ENCODE measurements at regions not wholly inside any gene's neighbourhood (a gene's known extent, or its start where the extent isn't known, plus 50 kb on each side); places are given as distances from the start of the nearest gene placed in this dataset.

DNA sequence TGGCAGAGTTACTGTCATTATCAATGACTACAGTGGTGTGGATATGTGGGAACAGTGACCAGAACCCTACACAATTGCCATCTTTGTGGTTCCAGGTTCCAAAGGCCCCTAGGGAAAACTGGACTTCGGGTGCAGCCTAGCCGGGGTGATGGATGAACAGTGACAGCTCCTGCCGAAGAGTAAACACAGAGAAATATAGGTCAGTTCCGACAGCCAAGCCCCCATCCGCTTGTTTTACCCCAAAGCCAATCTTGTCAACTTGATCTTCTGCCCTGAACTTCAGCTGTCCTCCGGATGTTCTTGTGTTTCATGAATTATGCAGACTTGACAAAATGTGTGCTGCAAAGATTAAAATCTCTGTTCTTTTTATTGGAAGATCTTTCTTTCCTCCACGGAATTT is 200.4 kb upstream of the SRRM4 start:
- Histone ChIP-seq H3K27ac (ENCODE audit: low read length) (no peak overlapping the region), H3K9ac (ENCODE audit: low read depth, low read length) (no peak overlapping the region), H3K4me1 (ENCODE audit: insufficient read depth, low read length) (peaks cover 8% of the 10 kb centered on the region; the same call in 1 of the 2 replicates), H3K4me3 (ENCODE audit: low read length) (no peak overlapping the region), H3K9me3 (ENCODE audit: insufficient read depth, low read depth, low read length) (no peaks in the 10 kb centered on the region), H3K36me3 (ENCODE audit: insufficient read depth, low read depth, low read length) (no peaks in the 10 kb centered on the region), H3K27me3 (ENCODE audit: insufficient read depth, low read length) (peaks cover 3% of the 10 kb centered on the region)

DNA sequence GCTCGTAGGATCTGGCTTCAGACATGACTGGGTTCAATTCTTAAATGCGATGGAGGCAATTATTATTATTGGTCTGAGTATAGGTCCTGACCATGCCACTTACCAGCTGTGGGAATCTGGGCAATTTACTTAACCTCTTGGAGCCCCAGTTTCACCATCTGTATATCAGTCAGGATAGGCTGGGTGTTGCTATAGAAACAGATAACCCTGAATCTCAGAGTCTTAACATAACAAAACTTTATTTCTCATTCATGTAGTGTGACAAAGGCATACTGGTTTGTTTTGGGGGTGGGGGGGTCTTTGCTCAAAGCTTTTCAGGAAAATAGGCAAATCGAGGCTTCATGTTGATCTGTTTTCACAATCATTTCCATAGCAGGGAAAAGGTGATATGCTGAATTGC is 199.6 kb upstream of the SRRM4 start:
- Histone ChIP-seq H3K36me3 (ENCODE audit: insufficient read depth, low read depth, low read length) (no peaks in the 10 kb centered on the region), H3K4me1 (ENCODE audit: insufficient read depth, low read length) (peaks cover 8% of the 10 kb centered on the region; the same call in 1 of the 2 replicates), H3K27ac (ENCODE audit: low read length) (no peak overlapping the region), H3K9me3 (ENCODE audit: insufficient read depth, low read depth, low read length) (no peaks in the 10 kb centered on the region), H3K9ac (ENCODE audit: low read depth, low read length) (no peak overlapping the region), H3K27me3 (ENCODE audit: insufficient read depth, low read length) (no peaks in the 10 kb centered on the region; the same call in 1 of the 2 replicates), H3K4me3 (ENCODE audit: low read length) (peak overlapping the region; percentile 5; the same call in 1 of the 2 replicates)

DNA sequence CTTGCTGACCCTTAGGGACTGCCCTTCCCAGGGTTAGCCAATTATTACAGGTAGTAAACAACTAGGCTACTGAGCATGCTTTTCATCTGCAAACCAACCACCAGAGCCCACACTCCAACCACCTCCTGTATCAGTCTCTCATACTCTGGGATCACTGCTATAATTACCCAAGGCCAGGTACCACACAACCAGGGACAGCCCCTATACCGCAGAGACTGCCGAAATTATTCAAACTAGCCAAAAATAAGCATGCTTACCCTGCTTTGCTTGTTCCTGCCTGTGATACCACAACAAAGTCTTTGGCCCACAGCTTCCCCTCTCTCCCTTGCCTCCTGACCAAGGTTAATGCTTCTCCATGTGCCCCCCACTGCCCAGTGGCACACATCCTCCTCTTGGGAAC is 197.6 kb upstream of the SRRM4 start:
- no peaks in the 10 kb centered on the region for H3K36me3 ChIP-seq (ENCODE audit: insufficient read depth, low read depth, low read length)
- no peak overlapping the region for H3K9ac ChIP-seq (ENCODE audit: low read depth, low read length)
- H3K4me3 ChIP-seq (ENCODE audit: low read length) = no peak overlapping the region
- H3K9me3 ChIP-seq (ENCODE audit: insufficient read depth, low read depth, low read length) = no peaks in the 10 kb centered on the region
- H3K27me3 ChIP-seq (ENCODE audit: insufficient read depth, low read length) = no peaks in the 10 kb centered on the region
- H3K4me1 ChIP-seq (ENCODE audit: insufficient read depth, low read length) = peaks cover 8% of the 10 kb centered on the region; the same call in 1 of the 2 replicates
- H3K27ac ChIP-seq (ENCODE audit: low read length) = no peak overlapping the region

DNA sequence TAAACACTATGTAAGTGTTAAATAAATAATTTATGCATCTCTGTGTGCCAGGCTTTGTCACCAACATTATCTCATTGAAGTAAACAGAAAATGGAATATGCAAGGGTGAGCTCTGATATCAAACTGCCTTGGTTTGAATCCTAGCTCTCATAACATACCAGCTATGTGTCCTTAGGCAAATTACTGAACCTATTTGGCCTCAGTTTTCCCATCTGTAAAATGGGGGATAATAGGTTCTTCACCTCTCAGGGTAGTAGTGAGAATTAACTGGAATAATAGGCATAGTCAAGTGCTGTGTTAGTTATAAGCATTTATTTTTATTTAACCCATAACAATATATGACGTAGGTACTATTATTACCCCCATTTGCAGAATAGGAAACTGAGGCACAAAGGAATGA is 190.8 kb upstream of the SRRM4 start:
- no peak overlapping the region for H3K9ac ChIP-seq (ENCODE audit: low read depth, low read length)
- no peaks in the 10 kb centered on the region for H3K36me3 ChIP-seq (ENCODE audit: insufficient read depth, low read depth, low read length)
- H3K9me3 ChIP-seq (ENCODE audit: insufficient read depth, low read depth, low read length) = no peaks in the 10 kb centered on the region
- H3K27ac ChIP-seq (ENCODE audit: low read length) = no peak overlapping the region
- H3K4me3 ChIP-seq (ENCODE audit: low read length) = no peak overlapping the region
- H3K27me3 ChIP-seq (ENCODE audit: insufficient read depth, low read length) = no peaks in the 10 kb centered on the region
- H3K4me1 ChIP-seq (ENCODE audit: insufficient read depth, low read length) = no peaks in the 10 kb centered on the region

DNA sequence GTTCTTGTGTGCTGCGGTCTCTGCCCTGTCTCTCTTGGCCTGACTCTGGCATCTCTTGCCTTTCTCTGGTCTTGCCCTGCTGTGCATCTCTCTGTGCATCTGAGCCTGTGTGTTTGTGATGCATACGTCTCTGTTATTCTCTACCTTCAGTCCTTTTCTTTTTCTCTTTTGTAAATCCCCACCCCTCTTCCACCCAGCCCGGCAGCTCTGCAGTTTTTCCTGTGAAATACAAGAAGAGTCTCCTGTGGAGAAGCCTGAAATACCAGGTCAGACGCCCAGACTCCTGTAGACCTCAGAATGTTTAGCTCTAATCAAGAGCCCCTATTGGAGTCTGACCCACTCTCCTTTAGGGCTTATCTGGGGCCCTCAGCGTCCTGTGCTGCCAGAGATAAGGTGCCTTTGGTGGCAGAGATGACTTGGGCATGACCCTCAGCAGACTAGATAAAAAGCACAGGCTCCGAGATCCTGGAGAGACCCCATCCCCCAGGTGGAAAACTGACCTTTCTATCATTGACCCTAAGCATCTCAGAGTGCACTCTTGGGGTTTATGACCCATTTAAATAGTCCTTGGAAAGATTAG is 167.5 kb upstream of the SRRM4 start:
- Histone ChIP-seq H3K27me3 (ENCODE audit: insufficient read depth, low read length) (no peaks in the 10 kb centered on the region), H3K9ac (ENCODE audit: low read depth, low read length) (no peak overlapping the region), H3K9me3 (ENCODE audit: insufficient read depth, low read depth, low read length) (no peaks in the 10 kb centered on the region), H3K4me1 (ENCODE audit: insufficient read depth, low read length) (peaks cover 11% of the 10 kb centered on the region; the same call in 1 of the 2 replicates), H3K4me3 (ENCODE audit: low read length) (peak overlapping the region; percentile 9; the same call in 1 of the 2 replicates), H3K36me3 (ENCODE audit: insufficient read depth, low read depth, low read length) (no peaks in the 10 kb centered on the region), H3K27ac (ENCODE audit: low read length) (no peak overlapping the region)

DNA sequence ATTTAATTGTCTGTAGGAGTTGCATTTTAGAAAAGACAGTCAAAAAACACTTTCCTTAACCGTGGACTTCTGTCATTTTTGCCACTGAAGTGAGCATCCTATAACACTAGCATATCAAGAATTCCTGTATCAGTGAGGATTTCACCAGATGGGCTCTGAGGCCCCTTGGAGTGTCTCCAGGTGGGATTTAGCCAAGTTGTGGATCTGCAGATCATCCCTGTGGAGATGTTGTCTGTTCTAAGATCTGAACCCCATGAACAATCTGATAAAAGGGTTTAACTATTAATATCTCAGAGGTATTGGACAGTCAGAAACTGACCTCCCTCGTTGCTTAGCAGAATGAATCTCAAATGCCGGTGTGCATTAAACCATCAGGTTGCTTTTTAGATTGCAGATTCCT is 165.0 kb upstream of the SRRM4 start:
- Histone ChIP-seq H3K36me3 (ENCODE audit: insufficient read depth, low read depth, low read length) (no peaks in the 10 kb centered on the region), H3K9ac (ENCODE audit: low read depth, low read length) (no peak overlapping the region), H3K4me1 (ENCODE audit: insufficient read depth, low read length) (peaks cover 11% of the 10 kb centered on the region; the same call in 1 of the 2 replicates), H3K27ac (ENCODE audit: low read length) (no peak overlapping the region), H3K4me3 (ENCODE audit: low read length) (no peak overlapping the region), H3K9me3 (ENCODE audit: insufficient read depth, low read depth, low read length) (no peaks in the 10 kb centered on the region), H3K27me3 (ENCODE audit: insufficient read depth, low read length) (no peaks in the 10 kb centered on the region)

DNA sequence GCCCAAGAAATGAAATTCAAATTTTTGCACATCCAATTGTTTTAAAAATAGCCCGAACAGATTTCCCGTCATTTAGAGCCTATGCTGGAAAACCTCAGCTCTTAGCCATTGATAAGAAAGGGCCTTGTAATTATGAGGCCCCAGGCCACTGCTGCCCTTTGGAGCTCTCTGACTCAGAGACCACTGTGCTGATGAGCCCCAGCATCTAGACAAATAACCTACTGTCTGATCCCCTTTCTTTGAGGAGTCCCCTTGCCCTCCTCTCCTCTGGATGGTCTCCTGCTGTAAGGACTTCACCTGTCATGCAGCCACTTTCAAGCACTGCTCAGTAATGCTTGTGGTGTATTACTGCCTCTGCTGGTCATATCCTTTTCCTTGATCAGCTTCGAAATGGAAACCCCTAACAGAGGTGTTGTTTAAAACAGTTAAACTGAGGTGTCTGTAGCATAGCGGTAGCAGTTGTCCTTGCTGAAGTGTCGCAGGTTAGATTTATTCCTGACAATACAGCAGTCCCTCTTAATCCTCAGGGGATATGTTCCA is 159.9 kb upstream of the SRRM4 start:
- Histone ChIP-seq H3K27me3 (ENCODE audit: insufficient read depth, low read length) (no peaks in the 10 kb centered on the region), H3K9me3 (ENCODE audit: insufficient read depth, low read depth, low read length) (no peaks in the 10 kb centered on the region), H3K27ac (ENCODE audit: low read length) (no peak overlapping the region), H3K4me1 (ENCODE audit: insufficient read depth, low read length) (no peaks in the 10 kb centered on the region), H3K4me3 (ENCODE audit: low read length) (no peak overlapping the region), H3K36me3 (ENCODE audit: insufficient read depth, low read depth, low read length) (no peaks in the 10 kb centered on the region), H3K9ac (ENCODE audit: low read depth, low read length) (no peak overlapping the region)

DNA sequence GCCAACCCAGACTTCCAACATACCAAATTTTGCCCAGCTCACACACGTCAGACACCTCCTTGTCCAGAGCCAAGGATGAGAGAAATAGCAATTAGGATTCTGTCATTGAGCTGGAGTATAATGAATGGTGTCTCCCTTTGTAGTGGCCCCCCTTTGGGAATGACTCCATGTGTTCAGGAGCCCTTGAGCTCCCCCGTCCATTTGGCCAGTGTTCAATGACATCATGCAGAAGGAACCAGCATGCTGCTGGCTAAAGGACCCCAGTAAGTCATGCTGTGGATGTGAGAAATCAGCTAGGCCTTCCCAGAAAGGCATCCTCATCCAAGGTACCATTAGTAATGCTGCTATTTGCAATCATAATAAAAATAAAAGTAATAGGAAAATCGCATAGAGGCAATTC is 158.8 kb upstream of the SRRM4 start:
- Histone ChIP-seq H3K9ac (ENCODE audit: low read depth, low read length) (no peak overlapping the region), H3K4me3 (ENCODE audit: low read length) (no peak overlapping the region), H3K27ac (ENCODE audit: low read length) (no peak overlapping the region), H3K4me1 (ENCODE audit: insufficient read depth, low read length) (no peaks in the 10 kb centered on the region), H3K27me3 (ENCODE audit: insufficient read depth, low read length) (no peaks in the 10 kb centered on the region), H3K9me3 (ENCODE audit: insufficient read depth, low read depth, low read length) (no peaks in the 10 kb centered on the region), H3K36me3 (ENCODE audit: insufficient read depth, low read depth, low read length) (no peaks in the 10 kb centered on the region)

DNA sequence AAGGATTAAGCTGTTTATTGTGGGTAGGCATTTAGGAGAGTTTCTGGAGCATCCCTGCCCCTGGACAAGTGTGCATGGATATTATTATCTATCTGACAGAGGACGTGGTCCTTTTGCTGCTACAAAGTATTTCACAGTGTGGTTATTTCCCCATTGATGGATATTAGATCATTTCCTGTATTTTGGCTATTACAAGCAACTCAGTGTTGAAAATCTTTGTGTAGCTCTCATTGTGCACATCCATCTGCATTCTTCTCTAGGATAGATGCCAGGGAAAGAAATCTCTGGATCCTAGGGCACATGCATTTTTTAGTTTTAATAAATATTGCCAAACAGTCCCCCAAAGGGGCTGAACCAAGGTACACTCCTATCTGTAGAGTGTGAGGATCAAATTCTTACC is 154.3 kb upstream of the SRRM4 start:
- H3K27ac ChIP-seq (ENCODE audit: low read length) = no peak overlapping the region
- H3K9ac ChIP-seq (ENCODE audit: low read depth, low read length) = no peak overlapping the region
- H3K36me3 ChIP-seq (ENCODE audit: insufficient read depth, low read depth, low read length) = no peaks in the 10 kb centered on the region
- no peaks in the 10 kb centered on the region for H3K4me1 ChIP-seq (ENCODE audit: insufficient read depth, low read length)
- no peaks in the 10 kb centered on the region for H3K9me3 ChIP-seq (ENCODE audit: insufficient read depth, low read depth, low read length)
- H3K27me3 ChIP-seq (ENCODE audit: insufficient read depth, low read length) = no peaks in the 10 kb centered on the region
- H3K4me3 ChIP-seq (ENCODE audit: low read length) = no peak overlapping the region

DNA sequence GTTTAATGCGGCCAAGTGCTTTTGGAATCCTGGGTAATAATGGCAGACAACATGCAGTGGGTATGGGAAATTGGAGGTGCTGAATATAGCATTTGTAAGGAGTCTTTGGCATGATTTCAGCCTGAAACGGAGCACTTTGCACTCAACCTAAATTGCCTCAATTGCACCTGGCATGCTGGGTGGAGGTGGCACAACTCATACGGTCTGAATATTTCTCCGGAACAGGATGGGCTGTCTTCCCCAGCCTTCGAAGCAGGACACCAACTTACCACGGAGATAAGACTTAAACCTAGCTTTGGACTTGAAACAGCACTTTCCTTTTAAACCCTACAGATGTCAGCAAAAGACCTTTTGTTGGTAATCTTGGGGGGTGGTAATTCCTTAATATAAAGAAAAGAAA is 153.7 kb upstream of the SRRM4 start:
- H3K4me3 ChIP-seq (ENCODE audit: low read length) = no peak overlapping the region
- H3K27me3 ChIP-seq (ENCODE audit: insufficient read depth, low read length) = no peaks in the 10 kb centered on the region
- no peak overlapping the region for H3K27ac ChIP-seq (ENCODE audit: low read length)
- no peaks in the 10 kb centered on the region for H3K9me3 ChIP-seq (ENCODE audit: insufficient read depth, low read depth, low read length)
- H3K36me3 ChIP-seq (ENCODE audit: insufficient read depth, low read depth, low read length) = no peaks in the 10 kb centered on the region
- no peaks in the 10 kb centered on the region for H3K4me1 ChIP-seq (ENCODE audit: insufficient read depth, low read length)
- H3K9ac ChIP-seq (ENCODE audit: low read depth, low read length) = no peak overlapping the region

DNA sequence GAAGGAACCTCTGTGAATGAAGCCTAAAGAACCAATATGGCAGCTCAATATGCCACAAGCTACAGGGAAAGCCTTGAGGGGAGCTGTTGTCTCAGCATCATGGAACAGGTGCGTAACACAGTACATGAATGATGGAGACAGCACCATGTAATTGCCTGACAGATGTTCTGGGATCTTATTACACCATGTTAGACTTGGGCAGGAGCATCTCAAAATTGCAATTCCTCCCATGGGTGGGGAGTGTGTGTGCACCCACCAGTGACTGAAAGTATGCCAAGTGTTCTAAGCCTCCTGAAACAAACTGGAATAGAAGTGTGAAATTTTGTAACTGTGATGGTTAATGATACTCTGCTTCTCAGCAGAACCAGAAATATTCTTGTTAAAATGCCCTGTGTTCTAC is 151.0 kb upstream of the SRRM4 start:
- no peaks in the 10 kb centered on the region for H3K9me3 ChIP-seq (ENCODE audit: insufficient read depth, low read depth, low read length)
- H3K27ac ChIP-seq (ENCODE audit: low read length) = no peak overlapping the region
- H3K9ac ChIP-seq (ENCODE audit: low read depth, low read length) = no peak overlapping the region
- H3K36me3 ChIP-seq (ENCODE audit: insufficient read depth, low read depth, low read length) = no peaks in the 10 kb centered on the region
- H3K27me3 ChIP-seq (ENCODE audit: insufficient read depth, low read length) = peaks cover 1% of the 10 kb centered on the region; the same call in 1 of the 2 replicates
- no peak overlapping the region for H3K4me3 ChIP-seq (ENCODE audit: low read length)
- H3K4me1 ChIP-seq (ENCODE audit: insufficient read depth, low read length) = no peaks in the 10 kb centered on the region

DNA sequence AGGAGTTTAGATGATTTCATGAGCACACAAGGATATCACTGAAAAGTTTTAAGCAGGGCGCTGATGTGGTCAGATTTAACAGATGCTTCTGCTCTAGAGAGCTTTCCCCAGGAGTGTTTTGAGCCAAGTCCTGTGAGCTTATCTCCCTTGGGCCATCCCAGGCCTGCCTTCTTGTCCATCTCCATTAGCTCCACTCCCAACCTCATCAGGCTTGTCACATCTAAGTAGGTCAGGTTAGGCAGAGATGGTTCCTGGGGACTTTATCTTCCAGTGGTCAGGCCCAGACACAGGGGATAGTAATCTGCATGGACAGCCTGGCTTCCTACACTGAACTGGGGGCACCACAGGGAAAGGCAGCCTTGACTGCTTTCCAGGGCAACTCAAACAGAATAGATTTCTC is 145.4 kb upstream of the SRRM4 start:
- no peak overlapping the region for H3K27ac ChIP-seq (ENCODE audit: low read length)

More for the DNA sequence above, 145.4 kb upstream of the SRRM4 start:
- no peaks in the 10 kb centered on the region for H3K4me1 ChIP-seq (ENCODE audit: insufficient read depth, low read length)
- no peaks in the 10 kb centered on the region for H3K36me3 ChIP-seq (ENCODE audit: insufficient read depth, low read depth, low read length)
- H3K9ac ChIP-seq (ENCODE audit: low read depth, low read length) = no peak overlapping the region
- peaks cover 14% of the 10 kb centered on the region; the same call in 1 of the 2 replicates for H3K27me3 ChIP-seq (ENCODE audit: insufficient read depth, low read length)
- no peak overlapping the region for H3K4me3 ChIP-seq (ENCODE audit: low read length)
- no peaks in the 10 kb centered on the region for H3K9me3 ChIP-seq (ENCODE audit: insufficient read depth, low read depth, low read length)
